Lower lobe of right lung (tissue), 2 donors: ENCODE measurements at regions not wholly inside any gene's neighbourhood (a gene's known extent, or its start where the extent isn't known, plus 50 kb on each side); places are given as distances from the start of the nearest gene placed in this dataset.

ENCODE experiments used
- ATAC-seq, 2 donors: fragments of 200-7000 bp; cut with Tn5 transposase; one replicate each; pipeline ENCODE4 v1.9.1; 2020 to 2022; ENCODE audit warnings: mild to moderate bottlenecking in 2 of 2, moderate library complexity in 2 of 2
- DNase-seq: peaks from one replicate; pipeline ENCODE4 v3.0.0-alpha.2; 2020
- H3K27ac ChIP-seq: fragments of 200-600 bp; one replicate; pipeline ENCODE4 v1.8.0; 2022
- H3K27me3 ChIP-seq: fragments of 200-600 bp; one replicate; pipeline ENCODE4 v1.8.0; 2022; ENCODE audit warnings: low read depth
- H3K36me3 ChIP-seq: fragments of 200-600 bp; one replicate; pipeline ENCODE4 v1.8.0; 2022; ENCODE audit warnings: mild to moderate bottlenecking
- H3K4me1 ChIP-seq: fragments of 200-600 bp; one replicate; pipeline ENCODE4 v1.8.0; 2022
- H3K4me3 ChIP-seq: fragments of 200-600 bp; one replicate; pipeline ENCODE4 v1.8.0; 2022; ENCODE audit warnings: mild to moderate bottlenecking
- H3K9me3 ChIP-seq: fragments of 200-600 bp; one replicate; pipeline ENCODE4 v1.8.0; 2022
- intact Hi-C: fragments of 100-400 bp; cut with DNase I; formaldehyde crosslinking; loops from one replicate; pipeline ENCODE4 v1.11.0; 2022
- TF ChIP-seq, protein P1 (sequence below): fragments of 200-600 bp; IDR thresholded peaks from one replicate; pipeline ENCODE4 v1.8.0; 2022; ENCODE audit warnings: antibody characterized with exemption, mild to moderate bottlenecking
- donor health status: DM: no; HTN: yes; CAD: no; lungs with severe emphysema.

- no peak for DNase-seq
- no peak overlapping the region for H3K27ac ChIP-seq
- intact Hi-C loops: no loop called here
- H3K27me3 ChIP-seq: no peaks in the 10 kb centered on the region
- no peak overlapping the region for H3K4me3 ChIP-seq
- no peak for ATAC-seq
- H3K9me3 ChIP-seq: no peaks in the 10 kb centered on the region
- no peaks in the 10 kb centered on the region for H3K36me3 ChIP-seq
- TF ChIP-seq, protein P1, sequence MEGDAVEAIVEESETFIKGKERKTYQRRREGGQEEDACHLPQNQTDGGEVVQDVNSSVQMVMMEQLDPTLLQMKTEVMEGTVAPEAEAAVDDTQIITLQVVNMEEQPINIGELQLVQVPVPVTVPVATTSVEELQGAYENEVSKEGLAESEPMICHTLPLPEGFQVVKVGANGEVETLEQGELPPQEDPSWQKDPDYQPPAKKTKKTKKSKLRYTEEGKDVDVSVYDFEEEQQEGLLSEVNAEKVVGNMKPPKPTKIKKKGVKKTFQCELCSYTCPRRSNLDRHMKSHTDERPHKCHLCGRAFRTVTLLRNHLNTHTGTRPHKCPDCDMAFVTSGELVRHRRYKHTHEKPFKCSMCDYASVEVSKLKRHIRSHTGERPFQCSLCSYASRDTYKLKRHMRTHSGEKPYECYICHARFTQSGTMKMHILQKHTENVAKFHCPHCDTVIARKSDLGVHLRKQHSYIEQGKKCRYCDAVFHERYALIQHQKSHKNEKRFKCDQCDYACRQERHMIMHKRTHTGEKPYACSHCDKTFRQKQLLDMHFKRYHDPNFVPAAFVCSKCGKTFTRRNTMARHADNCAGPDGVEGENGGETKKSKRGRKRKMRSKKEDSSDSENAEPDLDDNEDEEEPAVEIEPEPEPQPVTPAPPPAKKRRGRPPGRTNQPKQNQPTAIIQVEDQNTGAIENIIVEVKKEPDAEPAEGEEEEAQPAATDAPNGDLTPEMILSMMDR: no peak
- H3K4me1 ChIP-seq: no peaks in the 10 kb centered on the region
Observed at GRCh38 chr2:118268268-118268667, 180.0 kb downstream of the INSIG2 start.

DNA sequence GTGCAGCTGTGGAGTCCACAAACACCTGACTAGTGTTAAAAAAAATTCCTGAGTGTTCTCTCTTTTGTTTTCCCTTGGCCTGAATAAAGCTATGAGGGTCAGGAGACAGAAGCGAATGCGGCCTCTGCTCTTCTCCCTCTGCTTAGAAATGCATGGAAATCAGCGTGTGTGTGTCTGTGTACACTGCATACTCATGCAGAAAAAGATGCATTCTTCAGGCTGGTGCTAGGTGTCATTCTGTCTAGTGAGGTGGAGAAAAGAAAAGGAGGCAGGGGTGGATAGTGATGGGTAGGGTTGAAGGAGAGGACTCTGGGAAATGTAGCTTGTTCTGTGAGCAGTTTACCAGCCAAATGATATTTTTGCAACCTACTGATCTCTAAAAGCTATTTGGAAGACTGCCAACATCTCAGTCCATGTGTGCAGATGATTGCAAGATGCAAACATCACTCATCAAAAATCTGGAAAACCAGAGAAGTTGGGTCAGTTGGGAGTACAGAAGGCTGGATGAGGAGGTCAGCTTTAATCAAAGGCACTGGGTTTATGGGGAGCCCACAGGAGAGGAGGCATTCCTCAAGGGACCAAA is 177.7 kb downstream of the INSIG2 start:
- no peaks in the 10 kb centered on the region for H3K4me1 ChIP-seq
- TF ChIP-seq, protein P1: no peak
- no peak for ATAC-seq
- intact Hi-C loops: no loop called here
- H3K27ac ChIP-seq: no peak overlapping the region
- DNase-seq: no peak
- H3K27me3 ChIP-seq: no peaks in the 10 kb centered on the region
- no peaks in the 10 kb centered on the region for H3K36me3 ChIP-seq
- no peak overlapping the region for H3K4me3 ChIP-seq
- H3K9me3 ChIP-seq: no peaks in the 10 kb centered on the region

DNA sequence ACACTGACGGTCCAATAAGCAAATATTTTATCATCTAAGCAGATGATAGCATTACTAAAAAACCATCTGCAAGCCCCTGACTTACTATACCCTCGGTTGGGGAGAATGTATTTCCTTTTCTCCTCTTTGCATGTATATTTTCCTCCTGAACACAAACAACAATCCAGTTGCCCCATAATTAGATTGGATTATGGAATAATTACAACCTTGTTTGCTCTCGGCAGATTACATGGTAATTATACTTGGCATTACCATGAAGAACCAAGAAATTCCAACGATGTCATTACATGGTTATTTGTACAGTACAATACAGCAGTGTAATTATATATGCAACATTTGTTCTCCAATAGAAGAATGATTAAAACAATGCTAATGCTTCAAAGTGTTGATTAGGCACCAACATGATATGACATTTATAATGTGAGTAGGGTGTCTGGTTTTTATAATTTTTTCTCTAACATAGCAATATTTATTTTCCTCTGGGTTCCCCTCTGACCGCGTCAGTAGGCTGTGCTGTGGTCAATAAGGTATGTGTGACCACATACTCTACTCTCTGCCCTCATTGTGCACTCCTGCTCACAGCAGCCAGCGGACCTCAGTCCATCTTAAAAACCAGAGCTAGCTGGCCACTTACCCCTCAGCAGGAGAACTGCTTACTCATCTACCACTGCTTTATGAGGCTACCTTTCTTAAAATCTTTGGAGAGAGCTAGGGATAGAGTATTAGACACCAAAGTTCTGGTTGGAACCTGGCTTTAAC is 176.1 kb downstream of the INSIG2 start:
- H3K27ac ChIP-seq: no peak overlapping the region
- no peaks in the 10 kb centered on the region for H3K27me3 ChIP-seq
- DNase-seq (no peak), ATAC-seq (no peak)
- TF ChIP-seq, protein P1: no peak
- intact Hi-C loops: no loop called here
- H3K4me3 ChIP-seq: no peak overlapping the region
- no peaks in the 10 kb centered on the region for H3K4me1 ChIP-seq
- H3K36me3 ChIP-seq: no peaks in the 10 kb centered on the region
- H3K9me3 ChIP-seq: no peaks in the 10 kb centered on the region

GRCh38 chr2:118257696-118258095 is 169.4 kb downstream of the INSIG2 start:
- Histone ChIP-seq H3K27ac (no peak overlapping the region), H3K36me3 (no peaks in the 10 kb centered on the region), H3K27me3 (peaks cover 6% of the 10 kb centered on the region), H3K4me3 (no peak overlapping the region), H3K9me3 (no peaks in the 10 kb centered on the region), H3K4me1 (no peaks in the 10 kb centered on the region)
- DNase-seq: no peak
- intact Hi-C loops: no loop called here
- no peak for ATAC-seq
- TF ChIP-seq, protein P1: no peak

- TF ChIP-seq, protein P1: no peak
- intact Hi-C loops: no loop called here
- DNase-seq: no peak
Observed at GRCh38 chr2:118255771-118256372, 167.6 kb downstream of the INSIG2 start.

More at GRCh38 chr2:118255771-118256372, 167.6 kb downstream of the INSIG2 start:
- peaks cover 6% of the 10 kb centered on the region for H3K27me3 ChIP-seq
- ATAC-seq: no peak
- no peaks in the 10 kb centered on the region for H3K9me3 ChIP-seq
- H3K4me1 ChIP-seq: no peaks in the 10 kb centered on the region
- H3K27ac ChIP-seq: no peak overlapping the region
- no peaks in the 10 kb centered on the region for H3K36me3 ChIP-seq
- H3K4me3 ChIP-seq: no peak overlapping the region
